GM21390 (cell line): ENCODE measurements at regions not wholly inside any gene's neighbourhood (a gene's known extent, or its start where the extent isn't known, plus 50 kb on each side); places are given as distances from the start of the nearest gene placed in this dataset.

Source experiments
- ATAC-seq: cut with Tn5 transposase; IDR thresholded peaks from one replicate; pipeline ENCODE4 v1.9.1; 2021; ENCODE audit not compliant: unreplicated experiment

GRCh38 chr6:9428421-9429172, 986.3 kb downstream of the TFAP2A start:
- no peak for ATAC-seq

- no peak for ATAC-seq
These were observed 986.8 kb upstream of the SLC35B3 start for GRCh38 chr6:9422138-9422537.

GRCh38 chr6:9420316-9421015, 985.1 kb upstream of the SLC35B3 start:
- no peak for ATAC-seq

- ATAC-seq: no peak
These were observed 982.1 kb upstream of the SLC35B3 start for GRCh38 chr6:9417400-9417799.

- peak; percentile 84 for ATAC-seq
These were observed 977.7 kb upstream of the SLC35B3 start for GRCh38 chr6:9412951-9413559.

DNA sequence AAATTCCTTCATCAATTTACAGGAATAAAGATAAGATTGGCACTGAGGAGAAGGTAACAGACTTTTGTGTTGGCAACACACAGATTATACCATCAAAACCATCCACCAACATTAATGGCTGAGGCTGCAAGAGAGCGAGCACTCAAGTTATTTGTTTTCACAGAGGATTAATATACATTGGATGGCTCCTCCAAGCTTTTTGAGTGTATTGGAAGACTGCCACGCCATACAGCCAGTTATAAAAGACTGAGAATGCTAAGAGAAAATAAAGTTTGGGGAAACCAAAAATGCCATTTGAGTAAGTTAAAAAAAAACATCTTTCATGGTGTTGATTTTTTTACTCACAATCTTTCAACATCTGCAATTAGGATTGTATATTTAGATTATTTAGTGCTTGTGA, 973.8 kb upstream of the SLC35B3 start:
- no peak for ATAC-seq

- no peak for ATAC-seq
These were observed 973.2 kb upstream of the SLC35B3 start for GRCh38 chr6:9408402-9409117.

GRCh38 chr6:9405825-9406224, 970.5 kb upstream of the SLC35B3 start:
- no peak for ATAC-seq

GRCh38 chr6:9405369-9405768, 970.0 kb upstream of the SLC35B3 start:
- no peak for ATAC-seq

- ATAC-seq: no peak
These were observed 969.2 kb upstream of the SLC35B3 start for GRCh38 chr6:9404351-9405146.

DNA sequence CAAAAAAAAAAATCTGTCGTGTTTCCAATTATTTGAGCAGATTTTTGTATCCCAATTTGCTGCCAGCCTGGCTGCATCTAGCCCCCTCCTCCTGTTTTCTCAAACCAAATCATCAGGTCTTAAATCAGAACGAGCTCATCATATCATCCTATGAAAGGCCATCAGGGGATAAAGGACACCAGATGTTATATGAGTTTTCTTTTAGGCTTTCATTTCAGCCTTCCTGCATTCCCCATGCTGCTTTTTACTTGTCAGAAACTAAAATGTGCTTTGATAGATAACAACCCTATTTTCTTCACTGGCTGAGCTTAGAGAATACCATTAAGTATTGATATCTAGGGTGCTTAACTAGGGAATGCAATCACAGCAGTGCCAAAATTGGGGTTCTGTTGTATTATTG, 968.4 kb upstream of the SLC35B3 start:
- no peak for ATAC-seq

DNA sequence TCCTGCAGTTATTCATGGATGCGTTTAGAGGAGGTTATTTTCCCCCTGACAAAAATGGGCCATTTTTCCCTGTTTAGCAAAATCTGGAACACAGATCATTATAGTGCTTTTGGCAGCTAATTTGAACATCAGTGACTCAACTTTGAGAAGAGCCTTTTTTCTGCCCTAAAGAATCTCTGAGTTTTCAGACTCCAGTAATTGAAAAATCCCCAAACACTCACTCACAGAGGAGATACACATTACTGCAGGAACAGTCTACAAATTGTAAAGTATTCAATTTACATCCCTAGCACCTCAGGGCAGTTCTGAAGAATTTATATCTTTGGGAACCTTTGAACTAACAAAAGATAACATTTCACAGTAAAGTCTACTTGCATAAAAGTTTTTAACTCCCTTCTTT, 966.6 kb upstream of the SLC35B3 start:
- no peak for ATAC-seq

- no peak for ATAC-seq
These were observed 964.6 kb upstream of the SLC35B3 start for GRCh38 chr6:9399916-9400315.

GRCh38 chr6:9398767-9399373, 963.5 kb upstream of the SLC35B3 start:
- ATAC-seq: no peak

DNA sequence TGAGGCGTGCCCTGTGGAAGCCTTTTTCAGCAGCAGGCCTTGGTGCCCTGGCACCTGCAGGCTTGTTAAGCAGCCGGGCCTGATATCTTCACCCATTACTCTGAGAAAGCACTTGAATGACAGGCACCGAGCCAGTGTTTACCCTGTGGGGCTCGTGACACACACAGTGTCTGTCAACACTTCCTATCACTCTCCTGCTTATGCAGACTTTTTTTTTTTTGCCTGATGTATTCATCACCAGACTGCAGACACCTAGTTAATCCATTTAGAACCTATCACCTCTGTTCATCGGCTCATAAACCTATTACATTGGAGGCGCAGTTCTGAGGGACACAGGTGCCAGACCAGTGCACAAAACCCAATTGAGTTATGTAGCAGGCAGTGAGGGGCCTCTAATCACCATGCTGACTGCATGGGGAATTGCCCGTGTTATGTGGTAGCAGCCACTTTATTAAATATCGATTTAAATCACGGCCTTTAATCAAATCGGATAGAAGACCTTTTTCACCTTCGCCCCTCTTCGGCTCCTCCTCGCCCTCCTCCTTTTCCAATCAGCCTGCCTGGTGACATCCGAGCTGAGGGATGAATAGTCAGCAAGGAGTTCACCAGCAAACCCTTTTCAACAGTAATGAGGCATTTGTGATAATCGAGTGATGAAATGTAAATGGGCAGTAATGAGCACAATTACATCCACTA, 962.9 kb upstream of the SLC35B3 start:
- no peak for ATAC-seq

DNA sequence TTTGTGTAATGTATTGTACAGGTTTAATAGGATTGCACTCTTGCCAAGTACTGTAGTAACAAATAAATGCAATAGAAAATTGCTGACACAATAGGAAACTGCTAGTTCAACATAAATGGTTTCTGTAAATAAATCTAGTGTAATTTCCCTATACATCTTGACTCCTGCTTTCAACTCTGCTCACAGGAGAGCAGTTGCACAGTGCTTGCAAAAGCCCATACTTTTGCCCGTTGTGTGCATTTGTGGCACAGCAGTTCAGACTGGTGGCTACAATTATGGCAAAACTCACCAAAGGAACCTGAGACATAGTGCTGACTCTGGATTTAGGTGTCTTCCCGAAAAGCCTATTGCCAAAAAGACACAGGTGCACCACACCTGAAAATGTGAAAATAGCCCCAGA, 953.3 kb upstream of the SLC35B3 start:
- no peak for ATAC-seq

- no peak for ATAC-seq
These were observed 945.2 kb upstream of the SLC35B3 start for GRCh38 chr6:9380568-9380967.

- ATAC-seq: no peak
These were observed 938.0 kb upstream of the SLC35B3 start for GRCh38 chr6:9373308-9373707.

GRCh38 chr6:9370480-9370879, 935.1 kb upstream of the SLC35B3 start:
- ATAC-seq: no peak

DNA sequence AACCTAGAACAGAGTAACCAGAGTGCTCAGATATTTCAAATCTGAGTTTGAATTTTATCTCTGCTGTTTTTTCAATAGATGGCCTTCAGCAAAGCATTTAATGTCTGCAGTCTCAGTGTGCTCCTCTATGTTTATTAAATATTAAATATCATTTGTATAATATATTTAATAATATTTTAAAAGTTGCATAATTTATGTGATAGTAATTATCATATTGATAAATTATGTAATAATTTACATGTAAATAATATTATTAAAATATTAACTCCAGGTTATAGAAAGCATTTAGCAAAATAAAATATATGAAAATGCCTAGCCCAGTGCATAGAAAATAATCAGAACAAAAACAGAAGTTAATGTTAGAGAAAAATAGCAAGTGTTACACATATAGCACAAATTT, 930.0 kb upstream of the SLC35B3 start:
- no peak for ATAC-seq
